Neural progenitor cell (in vitro differentiated cells): ENCODE measurements at regions not wholly inside any gene's neighbourhood (a gene's known extent, or its start where the extent isn't known, plus 50 kb on each side); places are given as distances from the start of the nearest gene placed in this dataset.
A peak's percentile ranks its signal among the peaks of the same experiment; 100 is the strongest.

ENCODE experiments used
- DNase-seq: peaks from one replicate; pipeline ENCODE4 v3.0.0-alpha.2; 2016; ENCODE audit warnings: low spot score
- H2AFZ ChIP-seq: fragments of 200-600 bp; sonication (generic); replicated peaks from 2 replicates; pipeline ENCODE4 v1.6.1; 2016; ENCODE audit warnings: antibody characterized with exemption
- H3F3A ChIP-seq: fragments of 200-600 bp; sonication (generic); 2 replicates; pipeline ENCODE4 v1.6.1; 2016; ENCODE audit warnings: antibody characterized with exemption, low read depth
- H3K27ac ChIP-seq: fragments of 200-600 bp; sonication (generic); 2 replicates; pipeline ENCODE4 v1.5.1; 2016; ENCODE audit warnings: mild to moderate bottlenecking
- H3K27me3 ChIP-seq: fragments of 200-600 bp; sonication (generic); 2 replicates; pipeline ENCODE4 v1.6.1; 2016; ENCODE audit warnings: mild to moderate bottlenecking, moderate library complexity
- H3K36me3 ChIP-seq: fragments of 200-600 bp; sonication (generic); 2 replicates; pipeline ENCODE4 v1.5.1; 2016
- H3K4me1 ChIP-seq: fragments of 200-600 bp; sonication (generic); 2 replicates; pipeline ENCODE4 v1.6.1; 2016; ENCODE audit warnings: mixed run types
- H3K4me2 ChIP-seq: fragments of 200-600 bp; sonication (generic); 2 replicates; pipeline ENCODE4 v1.6.1; 2016
- H3K4me3 ChIP-seq: fragments of 200-600 bp; sonication (generic); 2 replicates; pipeline ENCODE4 v1.5.1; 2016
- H3K79me2 ChIP-seq: fragments of 200-600 bp; sonication (generic); 2 replicates; pipeline ENCODE4 v1.6.1; 2016; ENCODE audit warnings: low read depth
- H3K9ac ChIP-seq: fragments of 200-600 bp; sonication (generic); 2 replicates; pipeline ENCODE4 v1.6.1; 2016
- H3K9me3 ChIP-seq: fragments of 200-600 bp; sonication (generic); 2 replicates; pipeline ENCODE4 v1.5.1; 2016; ENCODE audit warnings: low read depth
- H4K20me1 ChIP-seq: fragments of 200-600 bp; sonication (generic); 2 replicates; pipeline ENCODE4 v1.6.1; 2016; ENCODE audit warnings: low read depth
- H3K27ac Mint-ChIP-seq: 3 replicates; pipeline ENCODE4 v1.8.0; 2021; ENCODE audit warnings: mixed read lengths
- H3K27me3 Mint-ChIP-seq: 2 replicates; pipeline ENCODE4 v1.8.0; 2022; ENCODE audit warnings: low read depth, mild to moderate bottlenecking, inconsistent platforms, moderate library complexity, mixed read lengths; ENCODE audit not compliant: insufficient read depth
- H3K36me3 Mint-ChIP-seq: 3 replicates; pipeline ENCODE4 v1.8.0; 2021; ENCODE audit warnings: mixed read lengths
- H3K4me1 Mint-ChIP-seq: 3 replicates; pipeline ENCODE4 v1.8.0; 2021; ENCODE audit warnings: mixed read lengths
- H3K4me3 Mint-ChIP-seq: 3 replicates; pipeline ENCODE4 v1.8.0; 2021; ENCODE audit warnings: mild to moderate bottlenecking, moderate library complexity, mixed read lengths
- H3K9me3 Mint-ChIP-seq: 3 replicates; pipeline ENCODE4 v1.8.0; 2020; ENCODE audit warnings: mixed read lengths
- CTCF ChIP-seq: fragments of 200-600 bp; sonication (generic); IDR thresholded peaks from 2 replicates; pipeline ENCODE4 v1.5.1; 2017; ENCODE audit warnings: antibody characterized with exemption, mild to moderate bottlenecking
- EZH2 ChIP-seq: fragments of 200-600 bp; sonication (generic); IDR thresholded peaks from 2 replicates; pipeline ENCODE4 v1.6.1; 2017; ENCODE audit warnings: antibody characterized with exemption, mild to moderate bottlenecking, moderate library complexity
- EZH2phosphoT487 ChIP-seq: fragments of 200-600 bp; sonication (generic); IDR thresholded peaks from 2 replicates; pipeline ENCODE4 v1.6.1; 2017; ENCODE audit warnings: antibody characterized with exemption

GRCh38 chr15:31901501-31901900, 128.8 kb upstream of the CHRNA7 start:
- H3K36me3 Mint-ChIP-seq: no peaks in the 10 kb centered on the region
- peaks cover 4% of the 10 kb centered on the region for H3K36me3 ChIP-seq
- H3K9ac ChIP-seq: no peak overlapping the region
- H3K9me3 ChIP-seq: peaks cover 12% of the 10 kb centered on the region
- TF ChIP-seq EZH2: no peak
- no peak for TF ChIP-seq CTCF
- TF ChIP-seq EZH2phosphoT487: no peak
- peaks cover 26% of the 10 kb centered on the region for H3K9me3 Mint-ChIP-seq
- no peaks in the 10 kb centered on the region for H3K79me2 ChIP-seq
- peaks cover 2% of the 10 kb centered on the region for H3K4me1 Mint-ChIP-seq
- no peak overlapping the region for H3K4me2 ChIP-seq
- no peak overlapping the region for H3K4me3 Mint-ChIP-seq
- no peaks in the 10 kb centered on the region for H4K20me1 ChIP-seq
- no peak overlapping the region for H3K27ac Mint-ChIP-seq
- H3K27me3 Mint-ChIP-seq: peaks cover 2% of the 10 kb centered on the region
- H3F3A ChIP-seq: no peaks in the 10 kb centered on the region
- H3K4me1 ChIP-seq: no peaks in the 10 kb centered on the region
- no peak overlapping the region for H2AFZ ChIP-seq
- H3K27me3 ChIP-seq: no peaks in the 10 kb centered on the region
- no peak overlapping the region for H3K4me3 ChIP-seq
- no peak overlapping the region for H3K27ac ChIP-seq
- no peak for DNase-seq

GRCh38 chr15:31905054-31905453, 125.3 kb upstream of the CHRNA7 start:
- peak; percentile 4 for DNase-seq
- Mint-ChIP-seq H3K9me3 (peaks cover 5% of the 10 kb centered on the region), H3K27me3 (peaks cover 3% of the 10 kb centered on the region), H3K4me1 (peaks cover 2% of the 10 kb centered on the region), H3K4me3 (no peak overlapping the region), H3K36me3 (no peaks in the 10 kb centered on the region), H3K27ac (no peak overlapping the region)
- Histone ChIP-seq H3K36me3 (no peaks in the 10 kb centered on the region), H3K79me2 (no peaks in the 10 kb centered on the region), H3K9ac (no peak overlapping the region), H3F3A (no peaks in the 10 kb centered on the region), H3K4me1 (no peaks in the 10 kb centered on the region), H4K20me1 (no peaks in the 10 kb centered on the region), H3K27ac (no peak overlapping the region), H3K4me2 (peak overlapping the region; percentile 8), H3K4me3 (no peak overlapping the region), H2AFZ (peak overlapping the region; percentile 88), H3K9me3 (no peaks in the 10 kb centered on the region), H3K27me3 (no peaks in the 10 kb centered on the region)
- no peak for TF ChIP-seq EZH2
- TF ChIP-seq CTCF: no peak

GRCh38 chr15:31925541-31925940, 104.8 kb upstream of the CHRNA7 start:
- TF ChIP-seq EZH2phosphoT487: no peak
- peaks cover 13% of the 10 kb centered on the region for H3K9me3 Mint-ChIP-seq
- Histone ChIP-seq H3K79me2 (no peaks in the 10 kb centered on the region), H3K4me3 (no peak overlapping the region), H3K9ac (no peak overlapping the region), H3K9me3 (peaks cover 3% of the 10 kb centered on the region), H3K4me2 (no peak overlapping the region), H3K36me3 (no peaks in the 10 kb centered on the region), H3K4me1 (no peaks in the 10 kb centered on the region), H4K20me1 (no peaks in the 10 kb centered on the region), H3F3A (no peaks in the 10 kb centered on the region), H3K27me3 (no peaks in the 10 kb centered on the region), H3K27ac (no peak overlapping the region), H2AFZ (no peak overlapping the region)
- H3K36me3 Mint-ChIP-seq: no peaks in the 10 kb centered on the region
- no peak for DNase-seq
- peaks cover 2% of the 10 kb centered on the region for H3K27me3 Mint-ChIP-seq
- H3K4me3 Mint-ChIP-seq: no peak overlapping the region
- H3K27ac Mint-ChIP-seq: no peak overlapping the region
- no peaks in the 10 kb centered on the region for H3K4me1 Mint-ChIP-seq

- Histone ChIP-seq H3K36me3 (no peaks in the 10 kb centered on the region), H4K20me1 (no peaks in the 10 kb centered on the region), H3K9ac (no peak overlapping the region), H3K4me3 (no peak overlapping the region), H2AFZ (no peak overlapping the region), H3K79me2 (no peaks in the 10 kb centered on the region), H3K4me1 (no peaks in the 10 kb centered on the region), H3K27me3 (no peaks in the 10 kb centered on the region), H3F3A (no peaks in the 10 kb centered on the region), H3K27ac (no peak overlapping the region), H3K4me2 (no peak overlapping the region), H3K9me3 (no peaks in the 10 kb centered on the region)
- no peak for DNase-seq
- Mint-ChIP-seq H3K27ac (no peak overlapping the region), H3K4me1 (no peaks in the 10 kb centered on the region), H3K4me3 (no peak overlapping the region), H3K36me3 (no peaks in the 10 kb centered on the region), H3K9me3 (peaks cover 2% of the 10 kb centered on the region), H3K27me3 (no peaks in the 10 kb centered on the region)
- TF ChIP-seq EZH2phosphoT487 (no peak), CTCF (no peak)
Measured at GRCh38 chr15:31930967-31931366, 99.3 kb upstream of the CHRNA7 start.
